SK-N-SH treated with all-trans-retinoic acid at 6 μM for 48 hours (cell line): ENCODE measurements at regions not wholly inside any gene's neighbourhood (a gene's known extent, or its start where the extent isn't known, plus 50 kb on each side); places are given as distances from the start of the nearest gene placed in this dataset.
A peak's percentile ranks its signal among the peaks of the same experiment; 100 is the strongest.

Experiments
- ATAC-seq: fragments of 200-7000 bp; cut with Tn5 transposase; 3 replicates; pipeline ENCODE4 v1.9.1; 2020; ENCODE audit warnings: mild to moderate bottlenecking, moderate library complexity
- ARNTL ChIP-seq: fragments of 450-650 bp; formaldehyde crosslinking; IDR thresholded peaks from 2 replicates; pipeline ENCODE4 v1.5.0; 2020; ENCODE audit warnings: low read depth, mild to moderate bottlenecking, moderate library complexity, borderline replicate concordance
- BACH2 ChIP-seq: fragments of 250-450 bp; sonication (Bioruptor Pico); IDR thresholded peaks from 2 replicates; pipeline ENCODE4 v1.9.0; 2021; ENCODE audit warnings: mild to moderate bottlenecking, borderline replicate concordance
- CSDC2 ChIP-seq: fragments of 250-450 bp; sonication (Bioruptor Pico); IDR thresholded peaks from 2 replicates; pipeline ENCODE4 v1.5.0; 2020; ENCODE audit warnings: mild to moderate bottlenecking, moderate library complexity
- ESRRG ChIP-seq: fragments of 250-450 bp; sonication (Bioruptor Pico); IDR thresholded peaks from 2 replicates; pipeline ENCODE4 v1.6.1; 2021; ENCODE audit warnings: mild to moderate bottlenecking
- GLIS3 ChIP-seq: fragments of 250-450 bp; sonication (Bioruptor Pico); IDR thresholded peaks from 2 replicates; pipeline ENCODE4 v1.5.0; 2020; ENCODE audit warnings: mild to moderate bottlenecking, moderate library complexity
- ISL1 ChIP-seq: fragments of 250-450 bp; sonication (Bioruptor Pico); IDR thresholded peaks from 2 replicates; pipeline ENCODE4 v2.1.2; 2022; ENCODE audit warnings: mild to moderate bottlenecking, moderate library complexity
- OSR1 ChIP-seq: fragments of 250-450 bp; sonication (Bioruptor Pico); IDR thresholded peaks from 2 replicates; pipeline ENCODE4 v1.8.0; 2022; ENCODE audit warnings: moderate library complexity, mild to moderate bottlenecking, inconsistent platforms
- PPARA ChIP-seq: fragments of 250-450 bp; sonication (Bioruptor Pico); IDR thresholded peaks from 2 replicates; pipeline ENCODE4 v1.5.0; 2020; ENCODE audit warnings: mild to moderate bottlenecking, borderline replicate concordance
- RARB ChIP-seq: fragments of 250-450 bp; sonication (Bioruptor Pico); IDR thresholded peaks from 2 replicates; pipeline ENCODE4 v1.8.0; 2021; ENCODE audit warnings: mild to moderate bottlenecking, moderate library complexity
- SNAI2 ChIP-seq: fragments of 250-450 bp; sonication (Bioruptor Pico); IDR thresholded peaks from 2 replicates; pipeline ENCODE4 v1.5.0; 2020; ENCODE audit warnings: mild to moderate bottlenecking, moderate library complexity
- TCF4 ChIP-seq: fragments of 250-450 bp; sonication (Bioruptor Pico); IDR thresholded peaks from 2 replicates; pipeline ENCODE4 v1.8.0; 2021; ENCODE audit warnings: mild to moderate bottlenecking, moderate library complexity, borderline replicate concordance
- TOX ChIP-seq: fragments of 250-450 bp; sonication (Bioruptor Pico); IDR thresholded peaks from 2 replicates; pipeline ENCODE4 v1.8.0; 2021; ENCODE audit warnings: mild to moderate bottlenecking, moderate library complexity, borderline replicate concordance
- ZC3H10 ChIP-seq: fragments of 250-450 bp; sonication (Bioruptor Pico); IDR thresholded peaks from 2 replicates; pipeline ENCODE4 v1.5.1; 2021; ENCODE audit warnings: mild to moderate bottlenecking, moderate library complexity
- ZFP3 ChIP-seq: fragments of 250-450 bp; sonication (Bioruptor Pico); IDR thresholded peaks from 2 replicates; pipeline ENCODE4 v1.5.0; 2020; ENCODE audit warnings: mild to moderate bottlenecking, moderate library complexity
- ZFP30 ChIP-seq: fragments of 450-650 bp; formaldehyde crosslinking; IDR thresholded peaks from 2 replicates; pipeline ENCODE4 v1.5.0; 2022; ENCODE audit warnings: mild to moderate bottlenecking, moderate library complexity
- ZNF565 ChIP-seq: fragments of 450-650 bp; formaldehyde crosslinking; conservative IDR thresholded peaks from 2 replicates; pipeline ENCODE4 v1.5.0; 2020; ENCODE audit warnings: low read depth, mild to moderate bottlenecking, moderate library complexity
- ZNF70 ChIP-seq: fragments of 450-650 bp; formaldehyde crosslinking; IDR thresholded peaks from 2 replicates; pipeline ENCODE4 v1.5.0; 2020; ENCODE audit warnings: mild to moderate bottlenecking, moderate library complexity
- ZNF8 ChIP-seq: fragments of 450-650 bp; formaldehyde crosslinking; IDR thresholded peaks from 2 replicates; pipeline ENCODE4 v1.5.0; 2020; ENCODE audit warnings: mild to moderate bottlenecking, moderate library complexity
- TF ChIP-seq, protein P1 (sequence below): fragments of 250-450 bp; sonication (Bioruptor Pico); IDR thresholded peaks from 2 replicates; pipeline ENCODE4 v1.5.1; 2021; ENCODE audit warnings: mild to moderate bottlenecking, moderate library complexity
- TF ChIP-seq, protein P2 (sequence below): fragments of 250-450 bp; sonication (Bioruptor Pico); IDR thresholded peaks from 2 replicates; pipeline ENCODE4 v1.5.0; 2020; ENCODE audit warnings: mild to moderate bottlenecking, moderate library complexity
- TF ChIP-seq, protein P3 (sequence below): fragments of 250-450 bp; sonication (Bioruptor Pico); IDR thresholded peaks from 2 replicates; pipeline ENCODE4 v1.5.1; 2020; ENCODE audit warnings: low read depth, mild to moderate bottlenecking, moderate library complexity
- TF ChIP-seq, protein P4 (sequence below): fragments of 250-450 bp; sonication (Bioruptor Pico); IDR thresholded peaks from 2 replicates; pipeline ENCODE4 v1.8.0; 2020; ENCODE audit warnings: mild to moderate bottlenecking, moderate library complexity, borderline replicate concordance

DNA sequence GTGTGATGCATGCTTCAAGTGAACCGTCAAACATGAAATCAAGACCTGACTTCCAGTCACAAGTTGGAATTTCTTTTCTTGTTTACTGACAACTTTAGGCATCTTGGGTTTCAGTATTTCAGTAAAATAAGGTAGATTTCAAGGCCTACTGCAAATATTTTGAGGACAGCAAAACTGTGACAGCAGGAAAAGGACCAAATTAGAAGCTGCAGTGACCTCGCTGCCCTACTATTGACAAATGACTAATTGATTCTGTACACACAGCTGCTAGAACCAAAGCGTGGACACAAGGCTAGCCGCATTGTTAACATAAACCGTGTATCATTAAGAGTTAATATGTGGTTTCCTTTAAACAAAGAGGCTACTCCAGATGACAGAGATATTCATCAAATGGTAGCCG lies 105.7 kb upstream of the SEC61G start:
- TF ChIP-seq ZNF8 (CRISPR knock-in tag): no peak
- TF ChIP-seq SNAI2 (CRISPR knock-in tag): no peak
- TF ChIP-seq, protein P1, sequence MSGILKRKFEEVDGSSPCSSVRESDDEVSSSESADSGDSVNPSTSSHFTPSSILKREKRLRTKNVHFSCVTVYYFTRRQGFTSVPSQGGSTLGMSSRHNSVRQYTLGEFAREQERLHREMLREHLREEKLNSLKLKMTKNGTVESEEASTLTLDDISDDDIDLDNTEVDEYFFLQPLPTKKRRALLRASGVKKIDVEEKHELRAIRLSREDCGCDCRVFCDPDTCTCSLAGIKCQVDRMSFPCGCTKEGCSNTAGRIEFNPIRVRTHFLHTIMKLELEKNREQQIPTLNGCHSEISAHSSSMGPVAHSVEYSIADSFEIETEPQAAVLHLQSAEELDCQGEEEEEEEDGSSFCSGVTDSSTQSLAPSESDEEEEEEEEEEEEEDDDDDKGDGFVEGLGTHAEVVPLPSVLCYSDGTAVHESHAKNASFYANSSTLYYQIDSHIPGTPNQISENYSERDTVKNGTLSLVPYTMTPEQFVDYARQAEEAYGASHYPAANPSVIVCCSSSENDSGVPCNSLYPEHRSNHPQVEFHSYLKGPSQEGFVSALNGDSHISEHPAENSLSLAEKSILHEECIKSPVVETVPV: no peak
- TF ChIP-seq PPARA: no peak
- ATAC-seq: no peak

DNA sequence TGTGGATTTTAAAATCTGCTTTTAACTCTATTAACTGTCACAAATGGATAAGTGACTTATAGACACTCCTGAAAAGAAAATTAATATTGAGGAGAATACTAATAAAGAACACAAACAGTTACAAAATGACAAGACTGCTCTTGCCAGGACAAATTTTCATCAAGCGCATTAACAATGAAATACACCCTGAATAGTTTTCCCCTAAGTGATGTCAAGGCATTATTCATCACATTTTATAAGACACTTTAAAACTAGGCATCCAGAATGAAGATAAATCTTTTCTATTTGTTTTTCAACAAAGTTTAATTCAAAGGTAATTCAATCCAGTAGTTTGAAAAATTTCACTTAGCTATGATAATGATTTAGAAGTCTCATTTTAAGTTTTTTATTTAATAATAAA lies 110.5 kb upstream of the SEC61G start:
- no peak for ATAC-seq
- TF ChIP-seq ISL1 (CRISPR knock-in tag): peak; percentile 63
- no peak for TF ChIP-seq RARB (CRISPR knock-in tag)

DNA sequence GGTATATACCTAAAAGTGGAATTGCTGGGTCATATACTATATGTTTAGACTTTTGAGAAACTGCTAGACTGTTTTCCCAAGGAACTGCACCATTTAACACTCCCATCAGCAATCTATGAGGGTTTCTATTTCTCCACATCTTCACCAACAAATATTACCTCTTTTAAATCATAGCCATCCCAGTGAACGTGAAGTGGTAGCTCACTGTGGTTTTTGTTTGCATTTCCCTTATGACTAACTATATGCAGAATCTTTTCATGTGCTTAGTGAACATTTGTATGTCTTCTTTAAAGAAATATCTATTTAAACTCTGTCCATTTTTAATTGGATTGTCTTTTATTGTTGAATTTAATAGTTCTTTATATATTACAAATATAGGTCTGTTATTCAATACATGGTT lies 115.8 kb upstream of the SEC61G start:
- ATAC-seq: no peak
- no peak for TF ChIP-seq ZNF8 (CRISPR knock-in tag)
- TF ChIP-seq ZC3H10 (CRISPR knock-in tag): no peak
- TF ChIP-seq TOX (CRISPR knock-in tag): no peak
- TF ChIP-seq, protein P2, sequence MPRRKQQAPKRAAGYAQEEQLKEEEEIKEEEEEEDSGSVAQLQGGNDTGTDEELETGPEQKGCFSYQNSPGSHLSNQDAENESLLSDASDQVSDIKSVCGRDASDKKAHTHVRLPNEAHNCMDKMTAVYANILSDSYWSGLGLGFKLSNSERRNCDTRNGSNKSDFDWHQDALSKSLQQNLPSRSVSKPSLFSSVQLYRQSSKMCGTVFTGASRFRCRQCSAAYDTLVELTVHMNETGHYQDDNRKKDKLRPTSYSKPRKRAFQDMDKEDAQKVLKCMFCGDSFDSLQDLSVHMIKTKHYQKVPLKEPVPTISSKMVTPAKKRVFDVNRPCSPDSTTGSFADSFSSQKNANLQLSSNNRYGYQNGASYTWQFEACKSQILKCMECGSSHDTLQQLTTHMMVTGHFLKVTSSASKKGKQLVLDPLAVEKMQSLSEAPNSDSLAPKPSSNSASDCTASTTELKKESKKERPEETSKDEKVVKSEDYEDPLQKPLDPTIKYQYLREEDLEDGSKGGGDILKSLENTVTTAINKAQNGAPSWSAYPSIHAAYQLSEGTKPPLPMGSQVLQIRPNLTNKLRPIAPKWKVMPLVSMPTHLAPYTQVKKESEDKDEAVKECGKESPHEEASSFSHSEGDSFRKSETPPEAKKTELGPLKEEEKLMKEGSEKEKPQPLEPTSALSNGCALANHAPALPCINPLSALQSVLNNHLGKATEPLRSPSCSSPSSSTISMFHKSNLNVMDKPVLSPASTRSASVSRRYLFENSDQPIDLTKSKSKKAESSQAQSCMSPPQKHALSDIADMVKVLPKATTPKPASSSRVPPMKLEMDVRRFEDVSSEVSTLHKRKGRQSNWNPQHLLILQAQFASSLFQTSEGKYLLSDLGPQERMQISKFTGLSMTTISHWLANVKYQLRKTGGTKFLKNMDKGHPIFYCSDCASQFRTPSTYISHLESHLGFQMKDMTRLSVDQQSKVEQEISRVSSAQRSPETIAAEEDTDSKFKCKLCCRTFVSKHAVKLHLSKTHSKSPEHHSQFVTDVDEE (CRISPR knock-in tag): no peak
- no peak for TF ChIP-seq ESRRG (CRISPR knock-in tag)
- no peak for TF ChIP-seq ZFP30
- TF ChIP-seq TCF4 (CRISPR knock-in tag): no peak
- no peak for TF ChIP-seq GLIS3 (CRISPR knock-in tag)
- TF ChIP-seq ZNF565 (CRISPR knock-in tag): no peak
- TF ChIP-seq ARNTL (CRISPR knock-in tag): no peak
- TF ChIP-seq CSDC2 (CRISPR knock-in tag): no peak
- TF ChIP-seq, protein P3, sequence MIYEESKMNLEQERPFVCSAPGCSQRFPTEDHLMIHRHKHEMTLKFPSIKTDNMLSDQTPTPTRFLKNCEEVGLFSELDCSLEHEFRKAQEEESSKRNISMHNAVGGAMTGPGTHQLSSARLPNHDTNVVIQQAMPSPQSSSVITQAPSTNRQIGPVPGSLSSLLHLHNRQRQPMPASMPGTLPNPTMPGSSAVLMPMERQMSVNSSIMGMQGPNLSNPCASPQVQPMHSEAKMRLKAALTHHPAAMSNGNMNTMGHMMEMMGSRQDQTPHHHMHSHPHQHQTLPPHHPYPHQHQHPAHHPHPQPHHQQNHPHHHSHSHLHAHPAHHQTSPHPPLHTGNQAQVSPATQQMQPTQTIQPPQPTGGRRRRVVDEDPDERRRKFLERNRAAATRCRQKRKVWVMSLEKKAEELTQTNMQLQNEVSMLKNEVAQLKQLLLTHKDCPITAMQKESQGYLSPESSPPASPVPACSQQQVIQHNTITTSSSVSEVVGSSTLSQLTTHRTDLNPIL (CRISPR knock-in tag): no peak
- no peak for TF ChIP-seq BACH2
- TF ChIP-seq, protein P4, sequence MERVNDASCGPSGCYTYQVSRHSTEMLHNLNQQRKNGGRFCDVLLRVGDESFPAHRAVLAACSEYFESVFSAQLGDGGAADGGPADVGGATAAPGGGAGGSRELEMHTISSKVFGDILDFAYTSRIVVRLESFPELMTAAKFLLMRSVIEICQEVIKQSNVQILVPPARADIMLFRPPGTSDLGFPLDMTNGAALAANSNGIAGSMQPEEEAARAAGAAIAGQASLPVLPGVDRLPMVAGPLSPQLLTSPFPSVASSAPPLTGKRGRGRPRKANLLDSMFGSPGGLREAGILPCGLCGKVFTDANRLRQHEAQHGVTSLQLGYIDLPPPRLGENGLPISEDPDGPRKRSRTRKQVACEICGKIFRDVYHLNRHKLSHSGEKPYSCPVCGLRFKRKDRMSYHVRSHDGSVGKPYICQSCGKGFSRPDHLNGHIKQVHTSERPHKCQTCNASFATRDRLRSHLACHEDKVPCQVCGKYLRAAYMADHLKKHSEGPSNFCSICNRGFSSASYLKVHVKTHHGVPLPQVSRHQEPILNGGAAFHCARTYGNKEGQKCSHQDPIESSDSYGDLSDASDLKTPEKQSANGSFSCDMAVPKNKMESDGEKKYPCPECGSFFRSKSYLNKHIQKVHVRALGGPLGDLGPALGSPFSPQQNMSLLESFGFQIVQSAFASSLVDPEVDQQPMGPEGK: no peak
- TF ChIP-seq, protein P1: no peak
- no peak for TF ChIP-seq PPARA
- TF ChIP-seq RARB (CRISPR knock-in tag): no peak
- no peak for TF ChIP-seq OSR1 (CRISPR knock-in tag)
- TF ChIP-seq ZFP3: no peak

DNA sequence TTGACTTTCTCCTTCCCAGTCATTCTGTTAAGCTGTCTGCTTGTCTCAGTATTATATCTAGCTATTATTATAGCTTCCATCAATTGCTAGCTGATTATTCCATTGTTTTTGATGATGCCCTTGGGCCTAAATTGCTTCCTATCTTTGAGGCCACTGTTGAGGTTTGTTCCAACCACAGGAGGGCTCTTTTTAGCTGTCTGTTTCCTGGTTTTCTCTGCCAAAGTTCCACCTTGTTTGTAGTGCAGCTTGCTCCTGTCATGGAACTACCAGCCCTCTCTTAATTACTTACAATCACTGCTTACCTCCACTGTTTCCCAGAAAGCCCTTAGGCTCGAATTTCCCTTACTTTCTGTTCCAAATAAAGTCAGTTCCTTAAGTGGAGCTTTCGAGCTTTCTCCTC lies 118.7 kb upstream of the SEC61G start:
- peak; percentile 80 for ATAC-seq

More for the DNA sequence above, 118.7 kb upstream of the SEC61G start:
- TF ChIP-seq ISL1 (CRISPR knock-in tag) (no peak), ZFP30 (no peak), OSR1 (CRISPR knock-in tag) (no peak), ZNF70 (CRISPR knock-in tag) (no peak), BACH2 (no peak), ZNF565 (CRISPR knock-in tag) (no peak), ARNTL (CRISPR knock-in tag) (no peak), CSDC2 (CRISPR knock-in tag) (no peak), RARB (CRISPR knock-in tag) (no peak)
- TF ChIP-seq, protein P2 (CRISPR knock-in tag): no peak
